ENCODE measurements at regions not wholly inside any gene's neighbourhood (a gene's known extent, or its start where the extent isn't known, plus 50 kb on each side); places are given as distances from the start of the nearest gene placed in this dataset.

- TF ChIP-seq CTCF (IDR thresholded peaks at IDR 0.05) (no peak), POLR2A (IDR thresholded peaks at IDR 0.05) (no peak)
These were observed 52.5 kb upstream of the AJAP1 start for GRCh38 chr1:4601941-4602340.
